CD4-positive, alpha-beta T cell (primary cell): ENCODE measurements at regions not wholly inside any gene's neighbourhood (a gene's known extent, or its start where the extent isn't known, plus 50 kb on each side); places are given as distances from the start of the nearest gene placed in this dataset.

Experiments used
- ATAC-seq: fragments of 200-7000 bp; cut with Tn5 transposase; one replicate; pipeline ENCODE4 v1.10.0; 2022; ENCODE audit warnings: mild to moderate bottlenecking; ENCODE audit not compliant: poor library complexity
- CTCF ChIA-PET: fragments of 350-600 bp; sonication (Branson Sonifier 250); formaldehyde crosslinking; loops from one replicate; lab custom pipeline; 2021; ENCODE audit warnings: antibody characterized with exemption, inconsistent platforms; lab: Charles Lee
- POLR2A ChIA-PET: fragments of 350-600 bp; sonication (Branson Sonifier 250); formaldehyde crosslinking; loops from one replicate; lab custom pipeline; 2021; ENCODE audit warnings: antibody characterized with exemption, inconsistent platforms; lab: Charles Lee
- DNase-seq, 14 experiments: peaks; one replicate each; pipeline ENCODE4 v3.0.0-alpha.2; 2013 to 2020; ENCODE audit warnings: mixed read lengths in 2 of 14
- H3K27ac ChIP-seq, 2 donors: one replicate each; pipeline versions ENCODE4 v1.5.1 to v1.7.0; 2013; ENCODE audit warnings: low read length in 2 of 2, low read depth in 1 of 2, mild to moderate bottlenecking in 1 of 2
- H3K27me3 ChIP-seq, 2 experiments: 1 replicate in 1 of 2; 2 replicates in 1 of 2; pipeline versions ENCODE4 v1.6.1 to v1.7.0; 2013; ENCODE audit warnings: low read length in 2 of 2, control low read depth in 1 of 2, mild to moderate bottlenecking in 1 of 2, moderate library complexity in 1 of 2; ENCODE audit not compliant: insufficient read depth in 2 of 2, control insufficient read depth in 1 of 2
- H3K36me3 ChIP-seq: one replicate; pipeline ENCODE4 v1.6.1; 2013; ENCODE audit warnings: low read length, control low read depth; ENCODE audit not compliant: insufficient read depth
- H3K4me1 ChIP-seq: one replicate; pipeline ENCODE4 v1.6.1; 2013; ENCODE audit warnings: low read length, control low read depth; ENCODE audit not compliant: insufficient read depth
- H3K4me3 ChIP-seq: one replicate; pipeline ENCODE4 v1.5.1; 2013; ENCODE audit warnings: mild to moderate bottlenecking, low read length, moderate library complexity
- H3K9me3 ChIP-seq, 2 experiments: 1 replicate in 1 of 2; 2 replicates in 1 of 2; pipeline versions ENCODE4 v1.6.1 to v1.7.0; 2013; ENCODE audit warnings: low read length in 2 of 2, mild to moderate bottlenecking in 2 of 2, control low read depth in 1 of 2, moderate library complexity in 1 of 2; ENCODE audit not compliant: control insufficient read depth in 1 of 2, insufficient read depth in 1 of 2
- H3K27ac Mint-ChIP-seq: one replicate; pipeline ENCODE4 v1.8.0; 2020; ENCODE audit warnings: mixed read lengths
- H3K27me3 Mint-ChIP-seq: one replicate; pipeline ENCODE4 v1.8.0; 2021; ENCODE audit warnings: mixed read lengths
- H3K36me3 Mint-ChIP-seq: one replicate; pipeline ENCODE4 v1.8.0; 2021; ENCODE audit warnings: low read depth, mixed read lengths
- H3K4me1 Mint-ChIP-seq: one replicate; pipeline ENCODE4 v1.8.0; 2021; ENCODE audit warnings: low read depth, mixed read lengths
- H3K4me3 Mint-ChIP-seq: one replicate; pipeline ENCODE4 v1.8.0; 2020; ENCODE audit warnings: mild to moderate bottlenecking, mixed read lengths
- H3K9me3 Mint-ChIP-seq: one replicate; pipeline ENCODE4 v1.8.0; 2020; ENCODE audit warnings: mixed read lengths
- CTCF ChIP-seq: fragments of 200-600 bp; IDR thresholded peaks from one replicate; pipeline ENCODE4 v1.8.0; 2022; ENCODE audit warnings: antibody characterized with exemption, mild to moderate bottlenecking
- intact Hi-C, 2 experiments: fragments of 100-400 bp; cut with DNase I in 1 of 2; cut with micrococcal nuclease in 1 of 2; formaldehyde crosslinking; loops; one replicate each; pipeline versions ENCODE4 v1.15.1 to v1.9.0; 2023 to 2025; cut with DNase I, micrococcal nuclease

- no peak for TF ChIP-seq CTCF
- Histone ChIP-seq H3K27ac (no peak overlapping the region), H3K4me1 (no peaks in the 10 kb centered on the region), H3K9me3 (no peaks in the 10 kb centered on the region), H3K36me3 (no peaks in the 10 kb centered on the region), H3K4me3 (no peak overlapping the region), H3K27me3 (no peaks in the 10 kb centered on the region)
- DNase-seq (no peak), ATAC-seq (no peak)
- H3K27me3 Mint-ChIP-seq: no peaks in the 10 kb centered on the region
- intact Hi-C loops: no loop called here
- H3K27ac Mint-ChIP-seq: no peak overlapping the region
- H3K9me3 Mint-ChIP-seq: no peaks in the 10 kb centered on the region
- H3K4me1 Mint-ChIP-seq: no peaks in the 10 kb centered on the region
- CTCF ChIA-PET: no interaction called here
- H3K36me3 Mint-ChIP-seq: no peaks in the 10 kb centered on the region
- POLR2A ChIA-PET: no interaction called here
- H3K4me3 Mint-ChIP-seq: no peak overlapping the region
These were observed 487.4 kb downstream of the PDCD6IP start for GRCh38 chr3:34285827-34286188.

GRCh38 chr3:34292605-34293300, 494.3 kb downstream of the PDCD6IP start:
- Mint-ChIP-seq H3K4me3 (no peak overlapping the region), H3K27me3 (no peaks in the 10 kb centered on the region), H3K27ac (no peak overlapping the region), H3K36me3 (no peaks in the 10 kb centered on the region), H3K4me1 (no peaks in the 10 kb centered on the region), H3K9me3 (no peaks in the 10 kb centered on the region)
- Histone ChIP-seq H3K27me3 (no peaks in the 10 kb centered on the region), H3K9me3 (no peaks in the 10 kb centered on the region), H3K36me3 (no peaks in the 10 kb centered on the region), H3K4me1 (no peaks in the 10 kb centered on the region), H3K4me3 (no peak overlapping the region), H3K27ac (no peak overlapping the region)
- ChIA-PET CTCF (no interaction called here), POLR2A (no interaction called here)
- intact Hi-C loops: no loop called here
- DNase-seq: no peak
- ATAC-seq: no peak
- no peak for TF ChIP-seq CTCF

DNA sequence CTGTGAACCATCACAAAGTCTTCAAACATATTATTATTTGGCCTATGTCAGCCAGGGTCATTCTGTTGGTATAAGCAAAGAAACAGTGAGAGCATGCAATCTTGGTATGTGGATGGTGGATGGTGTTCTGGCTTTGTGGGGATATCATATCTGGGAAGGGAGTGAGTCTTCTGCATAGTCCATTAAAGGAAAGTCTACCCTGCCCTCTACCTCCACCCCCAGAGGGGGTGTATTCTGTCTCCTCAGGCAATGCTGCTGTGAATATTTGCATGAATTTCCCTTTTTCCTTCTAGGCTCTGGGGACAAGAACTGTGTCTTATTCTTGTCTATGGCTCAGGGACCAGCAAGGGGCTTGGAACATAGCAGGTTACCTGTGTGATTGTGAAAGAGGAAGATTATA, 495.8 kb downstream of the PDCD6IP start:
- H3K27ac ChIP-seq: no peak overlapping the region
- POLR2A ChIA-PET: no interaction called here

More for the DNA sequence above, 495.8 kb downstream of the PDCD6IP start:
- Histone ChIP-seq H3K4me1 (no peaks in the 10 kb centered on the region), H3K4me3 (no peak overlapping the region), H3K9me3 (no peaks in the 10 kb centered on the region), H3K27me3 (no peaks in the 10 kb centered on the region), H3K36me3 (no peaks in the 10 kb centered on the region)
- Mint-ChIP-seq H3K4me1 (no peaks in the 10 kb centered on the region), H3K9me3 (no peaks in the 10 kb centered on the region), H3K27me3 (no peaks in the 10 kb centered on the region), H3K27ac (no peak overlapping the region), H3K4me3 (no peak overlapping the region), H3K36me3 (no peaks in the 10 kb centered on the region)
- DNase-seq (no peak), ATAC-seq (no peak)
- TF ChIP-seq CTCF: no peak
- intact Hi-C loops: no loop called here
- CTCF ChIA-PET: no interaction called here
